GM18873 (cell line): ENCODE measurements at regions not wholly inside any gene's neighbourhood (a gene's known extent, or its start where the extent isn't known, plus 50 kb on each side); places are given as distances from the start of the nearest gene placed in this dataset.
"Not testable (repeated sequence)": the region's sequence is repeated elsewhere in the genome, so short reads cannot be mapped to it uniquely, and the experiment has no call there.

Source experiments
- ATAC-seq: cut with Tn5 transposase; IDR thresholded peaks from one replicate; pipeline ENCODE4 v1.9.1; 2021; ENCODE audit warnings: mild to moderate bottlenecking, moderate library complexity, moderate number of reproducible peaks; ENCODE audit not compliant: unreplicated experiment, low FRiP score

- ATAC-seq, result no peak
Measured at GRCh38 chr9:13478160-13478559, 198.7 kb upstream of the MPDZ start.

GRCh38 chr9:13470836-13471235, 191.3 kb upstream of the MPDZ start:
- ATAC-seq, result no peak

GRCh38 chr9:13467157-13467556, 187.7 kb upstream of the MPDZ start:
- ATAC-seq, result no peak

GRCh38 chr9:13461414-13461991, 182.0 kb upstream of the MPDZ start:
- ATAC-seq, result no peak

- no peak for ATAC-seq
Measured at GRCh38 chr9:13459071-13459470, 179.6 kb upstream of the MPDZ start.

GRCh38 chr9:13457795-13458194, 178.3 kb upstream of the MPDZ start:
- ATAC-seq, result no peak

- ATAC-seq, result peak; percentile 50
Measured at GRCh38 chr9:13450723-13451122, 171.2 kb upstream of the MPDZ start.

GRCh38 chr9:13448482-13448881, 169.0 kb upstream of the MPDZ start:
- no peak for ATAC-seq

GRCh38 chr9:13447843-13448422, 168.4 kb upstream of the MPDZ start:
- no peak for ATAC-seq

GRCh38 chr9:13446938-13447842, 167.7 kb upstream of the MPDZ start:
- ATAC-seq, result no peak

GRCh38 chr9:13446286-13446937, 166.9 kb upstream of the MPDZ start:
- no peak for ATAC-seq

- no peak for ATAC-seq
Measured at GRCh38 chr9:13445103-13445500, 165.6 kb upstream of the MPDZ start.

GRCh38 chr9:13444245-13445102, 165.0 kb upstream of the MPDZ start:
- ATAC-seq, result no peak

GRCh38 chr9:13443346-13444244, 164.1 kb upstream of the MPDZ start:
- no peak for ATAC-seq

GRCh38 chr9:13439685-13440476, 160.4 kb upstream of the MPDZ start:
- no peak for ATAC-seq

GRCh38 chr9:13437866-13438265, 158.4 kb upstream of the MPDZ start:
- ATAC-seq, result no peak

GRCh38 chr9:13436591-13436990, 157.1 kb upstream of the MPDZ start:
- ATAC-seq, result no peak

- ATAC-seq, result not testable (repeated sequence)
Measured at GRCh38 chr9:13433453-13433852, 154.0 kb upstream of the MPDZ start.
